CD4-positive, alpha-beta T cell treated with Interleukin-15 for 1 hour (primary cell): ENCODE measurements at regions not wholly inside any gene's neighbourhood (a gene's known extent, or its start where the extent isn't known, plus 50 kb on each side); places are given as distances from the start of the nearest gene placed in this dataset.
"Not testable (repeated sequence)": the region's sequence is repeated elsewhere in the genome, so short reads cannot be mapped to it uniquely, and the experiment has no call there.

Source experiments
- DNase-seq: peaks from one replicate; pipeline ENCODE4 v3.0.0-alpha.2; 2020

DNA sequence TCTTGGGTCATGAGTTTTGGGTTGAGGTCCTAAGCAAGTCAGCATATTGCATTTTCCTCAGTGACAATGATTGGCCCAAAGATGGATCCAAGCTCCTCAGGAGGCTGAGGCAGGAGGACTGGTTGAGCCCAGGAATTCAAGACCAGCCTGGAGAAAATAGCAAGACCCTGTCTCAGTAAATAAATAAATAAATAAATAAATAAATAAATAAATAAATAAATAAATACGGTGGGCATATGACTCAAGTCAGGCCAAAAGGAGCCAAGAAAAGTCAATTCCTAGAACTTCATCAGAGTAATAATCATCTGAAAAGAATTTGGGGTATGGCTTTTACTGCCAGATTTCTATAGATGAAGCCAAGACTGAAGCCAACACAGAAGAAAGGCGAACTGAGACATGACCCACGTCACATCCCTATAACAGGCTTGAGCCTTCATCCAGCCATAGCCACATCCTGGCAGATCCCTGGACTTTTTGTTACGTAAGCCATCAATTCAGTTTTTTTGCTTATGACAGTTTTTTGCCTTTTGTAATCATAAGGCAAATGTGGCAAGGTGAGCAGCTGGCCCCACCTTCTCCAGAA, 88.5 kb upstream of the NFASC start:
- DNase-seq, result no peak

DNA sequence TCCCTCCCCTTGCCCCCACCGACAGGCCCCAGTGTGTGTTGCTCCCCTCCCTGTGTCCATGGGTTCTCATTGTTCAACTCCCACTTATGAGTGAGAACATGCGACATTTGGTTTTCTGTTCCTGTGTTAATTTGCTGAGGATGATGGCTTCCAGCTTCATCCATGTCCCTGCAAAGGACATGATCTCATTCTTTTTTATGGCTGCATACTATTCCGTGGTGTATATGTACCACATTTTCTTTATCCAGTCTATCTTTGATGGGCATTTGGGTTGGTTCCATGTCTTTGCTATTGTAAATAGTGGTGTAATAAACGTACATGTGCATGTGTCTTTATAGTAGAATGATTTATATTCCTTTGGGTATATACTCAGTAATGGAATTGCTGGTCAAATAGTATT, 85.6 kb upstream of the NFASC start:
- not testable (repeated sequence) for DNase-seq

DNA sequence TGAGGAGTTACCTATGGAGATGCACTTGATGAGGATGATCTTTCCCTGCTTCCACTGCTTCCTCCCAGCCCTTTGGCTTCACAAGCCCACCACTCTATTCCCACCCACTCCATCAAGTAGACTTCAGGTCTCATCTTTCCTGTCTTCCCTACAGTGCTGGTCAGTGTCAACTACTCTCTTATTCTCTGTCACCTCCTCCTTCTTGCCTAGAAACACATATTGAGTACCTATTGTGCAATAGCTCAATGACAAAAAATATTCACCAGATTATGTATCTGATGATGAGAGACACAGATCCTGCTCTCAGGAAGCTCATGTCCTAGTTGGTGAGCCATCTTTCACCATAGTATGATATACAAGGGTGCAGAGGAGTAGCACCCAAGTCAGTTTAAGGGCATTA, 82.2 kb upstream of the NFASC start:
- no peak for DNase-seq

DNA sequence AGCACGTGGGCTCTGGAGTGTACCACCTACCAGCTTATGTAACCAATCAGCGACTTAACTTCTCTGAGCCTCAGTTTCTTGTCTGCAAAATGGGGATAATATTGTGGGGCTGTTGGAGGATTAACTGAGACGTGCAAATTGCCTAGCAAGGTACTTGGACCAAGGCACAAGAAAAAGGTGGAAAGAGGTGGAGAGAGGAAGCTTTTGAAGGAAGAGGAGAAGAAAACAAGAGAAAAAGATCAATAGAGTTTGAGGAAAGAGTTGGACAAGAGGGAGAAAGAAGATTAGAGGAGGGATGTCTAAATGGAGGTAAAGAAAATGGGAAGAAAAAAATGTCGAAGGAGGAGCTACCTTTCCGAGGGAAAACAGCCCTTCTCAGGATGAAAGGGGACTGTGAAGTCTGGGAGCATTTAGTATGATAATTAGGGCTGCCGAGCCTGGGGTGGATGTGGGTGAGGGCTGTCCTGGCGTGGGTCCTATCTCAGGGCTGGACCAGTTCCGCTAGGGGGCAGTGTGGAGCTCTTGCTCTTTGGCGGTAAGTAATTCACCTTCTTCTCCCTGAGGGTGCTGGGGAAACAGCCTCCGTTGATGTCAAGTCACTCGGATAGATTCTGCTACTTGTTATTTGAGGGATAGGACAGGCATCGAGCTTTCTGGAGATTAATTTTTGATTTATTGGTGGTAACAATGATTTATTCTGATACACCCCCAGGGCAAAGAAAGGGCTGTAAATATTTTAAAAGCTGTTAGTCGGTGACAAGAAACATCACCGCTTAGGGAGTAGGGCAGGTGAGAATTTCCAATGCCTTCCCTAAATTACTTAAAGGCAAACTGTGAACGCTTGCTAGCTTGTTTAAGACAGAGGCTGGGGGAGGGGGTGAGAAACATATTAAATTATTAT, 79.0 kb upstream of the NFASC start:
- DNase-seq, result peak; percentile 66

DNA sequence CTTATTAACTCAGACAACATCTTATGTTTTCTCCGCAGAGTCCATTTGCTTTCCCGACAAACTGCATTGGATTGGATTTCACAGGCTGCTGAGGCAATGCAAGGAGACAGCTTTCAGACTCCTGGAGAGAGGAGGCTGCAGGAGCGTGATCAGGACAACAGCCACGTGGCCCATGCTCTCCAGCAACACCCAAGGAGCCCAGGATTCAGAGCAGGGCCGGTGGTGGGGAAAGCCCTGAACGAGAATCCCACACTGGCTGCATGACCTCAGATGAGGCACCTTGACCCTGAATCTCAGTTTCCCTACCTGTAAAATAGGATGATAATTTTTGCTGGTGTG, 78.3 kb upstream of the NFASC start:
- DNase-seq, result no peak

DNA sequence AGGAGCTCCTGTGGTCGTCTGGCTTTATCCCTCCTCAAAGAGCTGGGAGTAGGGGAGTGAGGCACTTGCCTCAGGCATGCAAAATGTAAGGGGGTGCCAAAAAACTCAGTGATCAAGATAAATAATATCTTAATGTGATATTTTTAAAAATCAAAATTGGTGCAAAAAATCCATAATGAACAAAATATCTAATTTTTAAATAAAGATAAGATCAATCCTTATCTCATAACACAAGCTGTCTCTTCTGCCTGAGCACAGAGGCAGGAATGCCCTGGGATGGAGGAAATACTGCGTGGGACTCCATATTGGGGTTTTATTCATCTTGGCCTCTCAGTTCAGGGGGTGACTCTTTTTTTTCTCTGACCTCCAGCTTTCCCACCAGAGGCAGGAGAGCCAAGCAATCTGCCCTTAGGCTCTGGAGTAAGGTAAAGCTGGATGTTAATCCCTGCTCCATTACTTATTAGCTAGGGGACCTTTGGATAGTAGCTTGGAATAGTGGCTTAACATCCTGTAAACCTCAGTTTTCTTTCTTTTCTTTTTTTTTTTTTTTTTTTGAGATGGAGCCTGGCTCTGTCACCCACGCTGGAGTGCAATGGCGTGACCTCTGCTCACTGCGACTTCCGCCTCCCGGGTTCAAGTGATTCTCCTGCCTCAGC, 77.3 kb upstream of the NFASC start:
- DNase-seq, result no peak

DNA sequence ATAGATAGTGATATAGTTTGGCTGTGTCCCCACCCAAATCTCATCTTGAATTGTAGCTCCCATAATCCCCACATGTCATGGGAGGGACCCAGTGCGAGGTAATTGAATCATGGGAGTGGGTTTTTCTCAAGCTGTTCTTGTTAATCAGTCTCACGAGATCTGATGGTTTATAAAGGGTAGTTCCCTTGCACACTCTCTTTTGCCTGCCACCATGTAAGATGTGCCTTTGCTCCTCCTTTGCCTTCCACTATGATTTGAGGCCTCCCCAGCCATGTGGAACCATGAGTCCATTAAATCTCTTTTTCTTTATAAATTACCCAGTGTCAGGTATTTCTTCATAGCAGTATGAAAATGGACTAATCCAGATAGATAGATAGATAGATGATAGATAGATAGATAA, 73.8 kb upstream of the NFASC start:
- not testable (repeated sequence) for DNase-seq

DNA sequence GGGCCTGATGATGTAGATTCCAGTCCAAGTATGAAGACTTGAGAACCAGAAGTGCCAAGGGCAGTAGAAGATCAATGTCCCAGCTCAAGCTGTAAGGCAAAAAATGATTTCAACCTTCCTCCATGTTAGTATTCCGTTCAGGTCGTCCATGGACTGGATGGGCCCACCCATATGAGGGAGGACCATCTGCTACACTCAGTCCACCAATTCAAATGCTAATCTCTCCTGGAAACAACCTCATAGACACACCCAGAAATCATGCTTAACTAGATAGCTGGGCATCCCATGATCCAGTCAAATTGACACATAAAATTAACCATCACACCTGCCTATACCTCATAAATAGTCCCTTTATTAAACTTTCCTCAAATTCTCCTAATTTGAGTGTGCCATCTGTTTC, 73.3 kb upstream of the NFASC start:
- no peak for DNase-seq

DNA sequence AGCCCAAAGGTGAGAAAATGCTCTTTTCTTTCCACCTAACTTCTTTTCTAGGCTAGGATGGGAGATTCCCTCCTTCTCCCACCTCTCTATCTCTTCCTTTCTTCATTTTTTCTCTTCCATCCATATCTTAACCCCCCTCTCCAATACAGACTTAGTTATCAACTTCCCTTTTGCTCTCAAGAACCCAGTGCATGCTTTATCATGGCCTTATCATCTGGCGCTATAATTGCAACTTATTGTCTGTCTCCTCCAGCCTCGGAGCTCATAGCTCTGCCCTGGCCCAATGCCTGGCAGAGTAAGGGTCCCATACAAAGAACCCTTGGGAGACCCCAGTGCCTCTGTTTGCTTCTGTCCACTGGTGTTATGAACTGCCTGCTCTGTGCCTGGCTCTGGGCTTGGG, 71.0 kb upstream of the NFASC start:
- no peak for DNase-seq

DNA sequence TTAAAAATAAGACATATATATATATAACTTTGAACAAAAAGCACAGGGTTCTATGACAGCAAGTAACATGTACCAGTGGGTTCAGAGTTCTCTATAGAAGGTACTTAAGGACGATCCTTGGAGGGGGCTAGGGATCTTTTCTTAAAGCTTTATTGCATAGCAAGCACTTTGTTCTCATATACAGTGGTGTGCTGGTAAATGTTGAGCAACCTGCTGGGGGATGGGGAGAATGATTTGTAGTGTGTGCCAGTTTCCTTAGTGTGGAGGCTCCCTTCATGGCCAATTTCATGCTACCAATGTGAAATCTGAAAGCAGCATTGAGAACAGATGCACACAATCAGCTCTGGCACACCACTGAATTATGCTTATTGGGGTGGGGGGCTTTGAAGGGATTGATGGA, 69.5 kb upstream of the NFASC start:
- no peak for DNase-seq

DNA sequence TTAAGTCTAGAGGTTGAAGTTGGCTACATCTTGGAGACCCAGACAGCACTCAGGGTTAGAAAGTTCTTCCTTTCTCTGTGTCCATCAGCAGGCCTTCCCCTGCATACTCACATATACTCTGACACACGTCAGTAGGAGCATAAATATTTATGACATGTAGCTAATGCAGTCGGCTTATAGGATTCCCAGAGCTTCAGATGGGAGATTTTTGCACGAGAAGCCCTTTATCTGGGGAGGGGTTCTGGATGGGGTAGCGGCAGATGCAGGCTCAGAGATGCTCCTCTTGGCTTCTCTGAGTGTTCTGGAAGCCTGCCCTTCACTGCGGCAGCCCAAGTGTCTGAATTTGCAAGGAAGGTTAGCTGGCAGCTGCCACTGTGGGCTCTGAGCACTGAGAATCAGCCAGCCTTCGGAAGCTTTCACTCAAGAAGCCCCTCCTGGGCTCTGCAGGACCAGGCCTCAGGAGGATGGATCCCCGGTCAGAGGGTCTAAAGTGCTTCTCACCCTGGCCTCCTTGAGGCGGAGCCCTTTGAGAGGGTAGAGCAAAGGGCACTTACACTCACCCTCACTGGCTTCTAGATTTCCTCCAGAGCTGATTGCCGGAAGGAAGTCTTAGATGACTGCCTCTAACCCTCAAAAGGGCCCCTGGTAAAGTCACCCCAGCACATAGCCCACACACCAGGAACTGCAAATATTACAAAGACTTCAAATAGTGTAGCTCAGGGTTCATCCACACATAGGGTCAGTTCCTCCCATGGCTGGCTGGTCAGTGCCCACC, 68.1 kb upstream of the NFASC start:
- DNase-seq, result no peak

DNA sequence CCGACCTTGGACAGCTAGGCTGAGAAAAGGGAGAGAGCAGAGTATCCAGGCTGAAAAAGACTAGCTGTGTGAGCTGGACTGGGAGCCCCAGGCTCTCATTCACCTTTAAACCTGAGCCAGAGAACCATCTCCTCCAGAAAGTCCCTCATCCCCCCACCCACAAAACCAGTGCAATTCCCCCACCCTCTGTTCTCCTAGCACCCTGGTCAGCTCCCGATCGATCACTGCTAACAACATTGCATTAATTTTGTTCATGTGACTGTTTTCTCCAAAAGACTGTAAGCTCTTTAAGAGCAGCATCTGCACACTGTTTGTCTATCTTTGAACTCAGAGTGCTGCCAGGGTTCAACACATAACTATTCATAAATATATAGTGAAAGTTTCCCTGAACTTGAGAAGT, 67.1 kb upstream of the NFASC start:
- DNase-seq, result no peak

DNA sequence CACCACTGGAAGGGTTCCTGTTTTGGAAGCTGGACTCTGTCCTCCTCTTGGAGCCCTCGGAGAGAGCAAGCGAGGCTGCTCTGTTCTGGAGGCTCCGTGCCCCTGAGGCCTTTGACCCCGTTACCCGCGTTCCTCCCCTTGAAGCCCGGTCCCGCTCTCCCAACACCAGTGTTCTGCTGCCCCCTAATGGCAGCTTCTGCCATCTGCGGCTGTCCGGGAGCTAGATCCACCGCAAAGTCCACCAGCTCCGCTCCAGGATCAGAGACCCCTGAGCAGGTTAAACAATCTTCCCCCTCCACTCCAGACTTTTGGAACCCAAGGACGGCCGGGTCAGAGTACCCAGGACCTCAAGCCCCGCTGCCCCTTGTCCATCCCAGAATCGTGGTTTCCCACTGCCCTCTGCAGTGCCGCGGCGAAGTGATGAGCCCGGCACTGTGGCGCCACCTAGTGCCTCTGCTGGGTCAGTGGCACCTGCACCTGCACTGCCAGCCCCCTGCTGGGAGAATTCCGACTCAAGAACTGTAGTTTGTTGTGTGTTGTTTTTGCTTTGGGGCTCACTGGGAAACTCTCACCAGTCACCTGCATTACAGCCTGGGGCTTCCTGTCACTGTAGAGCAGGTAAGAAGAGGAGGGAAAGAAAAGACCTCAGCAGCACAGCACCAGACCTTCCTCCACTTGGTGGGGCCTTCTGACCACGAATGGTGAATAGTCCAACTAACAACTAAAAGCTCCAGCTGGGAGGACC, 63.5 kb upstream of the NFASC start:
- DNase-seq, result peak; percentile 82

DNA sequence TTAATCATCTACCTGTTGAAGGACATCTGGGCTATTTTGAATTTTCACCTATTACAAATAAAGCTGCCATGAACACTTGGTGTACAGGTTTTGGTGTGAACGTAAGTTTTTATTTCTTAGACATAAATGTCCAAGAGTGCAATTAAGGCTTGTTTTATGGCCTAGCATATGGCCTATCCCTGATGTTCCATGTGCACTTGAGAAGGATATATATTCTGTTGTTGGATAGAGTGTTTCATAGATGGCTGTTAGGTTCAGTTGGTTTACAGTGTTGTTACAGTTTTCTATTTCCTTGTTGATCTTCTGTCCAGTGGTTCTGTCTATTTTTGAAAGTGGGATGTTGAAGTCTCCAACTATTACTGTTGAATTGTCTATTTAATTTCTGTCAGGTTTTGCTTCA, 61.2 kb upstream of the NFASC start:
- no peak for DNase-seq

DNA sequence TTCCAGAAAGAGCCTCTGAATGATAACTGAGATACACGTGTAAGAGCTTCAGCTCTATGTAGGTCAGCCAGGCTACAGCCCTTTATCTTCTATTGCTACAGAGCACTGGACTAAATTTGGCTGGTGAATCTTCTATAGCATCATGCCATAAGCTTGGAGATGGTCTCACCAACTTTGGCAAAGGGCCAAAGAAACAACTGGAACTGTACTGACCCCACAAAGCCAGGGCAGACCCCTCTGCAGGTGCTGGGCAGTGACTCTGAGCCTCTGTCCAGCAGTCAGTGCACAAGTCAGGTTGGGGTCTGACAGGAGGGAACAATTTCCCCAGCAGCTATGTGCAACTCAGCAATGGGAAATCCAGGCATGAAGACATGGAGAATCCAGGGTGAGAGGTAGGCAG, 57.8 kb upstream of the NFASC start:
- DNase-seq, result no peak

DNA sequence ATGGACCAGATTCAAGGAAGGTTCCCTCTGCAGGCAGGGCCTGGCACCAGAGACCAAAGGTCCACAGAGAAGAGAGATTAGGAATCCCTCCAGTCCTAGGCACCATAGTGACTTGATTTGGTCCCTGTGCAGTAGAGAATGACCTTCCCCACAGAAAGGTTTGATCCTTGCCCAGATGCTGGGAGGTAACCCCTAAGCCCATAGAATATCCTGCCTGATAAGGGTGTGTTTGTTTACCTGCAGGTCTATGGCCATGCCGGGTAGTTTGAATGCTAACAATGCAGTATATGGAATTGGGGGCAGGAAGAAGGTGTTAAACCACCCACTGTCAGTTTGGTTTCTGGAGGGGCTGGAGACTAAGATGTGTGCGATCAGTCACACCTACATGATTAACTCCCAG, 57.1 kb upstream of the NFASC start:
- no peak for DNase-seq

DNA sequence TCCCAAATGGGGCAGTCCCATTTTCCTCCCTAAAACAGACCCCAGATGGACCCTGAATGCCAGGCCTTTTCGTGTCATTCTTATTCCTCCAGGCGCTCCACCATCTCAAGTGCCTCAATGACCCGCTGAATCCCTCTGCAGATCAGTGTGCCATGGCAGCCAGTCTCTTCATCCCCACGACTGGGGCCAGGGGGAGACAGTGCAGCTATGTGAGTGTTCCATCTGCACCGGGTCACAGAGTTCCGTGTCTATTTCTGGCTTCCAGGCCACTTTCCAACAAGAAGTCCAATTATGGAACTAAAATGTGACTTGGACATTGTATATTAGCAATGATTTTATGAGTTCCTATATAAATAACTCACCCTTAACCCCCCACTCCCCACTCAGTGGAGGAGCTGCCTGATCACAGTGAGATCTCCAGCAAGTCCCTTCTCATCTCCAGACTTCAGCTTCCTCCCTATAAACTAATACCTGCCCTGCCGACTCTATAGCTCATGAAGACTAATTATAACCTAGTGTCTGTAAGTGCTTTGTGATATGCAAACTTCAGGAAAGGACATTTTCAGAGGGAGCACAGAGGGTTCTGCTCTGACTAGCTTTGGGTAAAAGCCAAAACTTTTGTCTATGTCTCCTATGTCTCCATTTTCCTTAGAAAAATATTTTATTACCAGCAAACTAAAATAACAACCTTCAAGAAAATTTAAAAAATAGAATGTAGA, 56.3 kb upstream of the NFASC start:
- DNase-seq, result no peak

DNA sequence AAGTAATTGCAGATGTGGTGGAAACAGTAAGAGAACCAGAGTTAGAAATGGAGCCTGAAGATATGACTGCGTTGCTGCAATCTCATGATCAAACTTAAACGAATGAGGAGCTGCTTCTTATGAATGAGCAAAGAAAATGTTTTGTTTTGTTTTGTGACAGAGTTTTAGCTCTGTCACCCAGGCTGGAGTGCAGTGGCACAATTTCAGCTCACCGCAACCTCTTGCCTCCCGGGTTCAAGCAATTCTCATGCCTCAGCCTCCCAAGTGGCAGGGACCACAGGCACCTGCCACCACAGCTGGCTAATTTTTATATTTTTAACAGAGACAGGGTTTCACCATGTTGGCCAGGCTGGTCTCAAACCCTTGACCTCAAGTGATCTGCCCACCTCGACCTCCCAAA, 53.3 kb upstream of the NFASC start:
- DNase-seq, result no peak

DNA sequence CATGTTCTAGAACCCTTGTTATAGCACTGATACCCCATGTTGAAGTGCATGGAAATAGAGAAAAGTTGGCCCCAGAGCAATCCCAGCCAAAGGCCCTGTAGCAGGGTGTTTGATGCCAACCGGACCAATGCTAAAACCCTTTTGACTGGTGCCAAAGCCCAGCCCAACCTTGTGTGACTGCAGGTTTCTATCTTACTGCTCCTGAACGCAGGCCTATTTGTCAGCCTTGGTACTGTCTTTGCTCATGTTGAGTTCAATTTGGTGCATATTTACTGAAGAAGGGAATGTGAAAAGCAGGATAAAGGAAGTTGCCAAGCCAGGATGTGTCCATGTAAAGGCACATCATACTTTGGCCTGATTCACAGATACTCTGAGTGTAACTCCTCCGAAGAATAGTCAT, 51.7 kb upstream of the NFASC start:
- DNase-seq, result no peak

DNA sequence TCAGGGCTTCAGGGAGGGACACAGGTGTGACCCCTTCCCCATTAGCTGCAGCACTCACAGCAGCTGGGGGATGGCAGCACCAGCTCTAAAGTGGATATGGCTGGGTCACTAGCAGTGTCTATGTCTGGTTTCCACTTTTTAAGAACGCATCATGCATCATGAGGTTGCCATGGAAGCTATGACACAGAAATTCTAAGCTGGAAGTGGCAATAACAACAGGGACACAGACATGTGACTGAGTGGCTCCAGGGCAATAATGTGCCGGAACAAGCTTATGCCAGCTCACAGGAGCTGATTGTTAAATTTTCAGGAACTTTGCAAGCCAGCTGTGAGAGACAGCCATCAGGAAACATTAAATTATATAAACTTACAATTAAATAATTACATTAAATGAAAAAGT, 51.2 kb upstream of the NFASC start:
- no peak for DNase-seq
